ENCODE measurements at regions not wholly inside any gene's neighbourhood (a gene's known extent, or its start where the extent isn't known, plus 50 kb on each side); places are given as distances from the start of the nearest gene placed in this dataset.
A peak's percentile ranks its signal among the peaks of the same experiment; 100 is the strongest.
"Not testable (repeated sequence)": the region's sequence is repeated elsewhere in the genome, so short reads cannot be mapped to it uniquely, and the experiment has no call there.

- no peak for DNase-seq
These were observed 116.6 kb downstream of the MRPL14 start for GRCh38 chr6:44010411-44011349.

GRCh38 chr6:44009425-44010321 lies 117.6 kb downstream of the MRPL14 start:
- no peak for DNase-seq

- no peak for DNase-seq
These were observed 118.4 kb downstream of the MRPL14 start for GRCh38 chr6:44008821-44009370.

GRCh38 chr6:44007818-44008621 lies 119.2 kb downstream of the MRPL14 start:
- no peak for DNase-seq

GRCh38 chr6:44006872-44007303 lies 120.4 kb downstream of the MRPL14 start:
- DNase-seq, result no peak

GRCh38 chr6:44006123-44006871 lies 121.0 kb downstream of the MRPL14 start:
- DNase-seq, result no peak

GRCh38 chr6:44005507-44005903 lies 121.7 kb downstream of the MRPL14 start:
- DNase-seq, result no peak

- no peak for DNase-seq
These were observed 122.4 kb downstream of the MRPL14 start for GRCh38 chr6:44004625-44005506.

- no peak for DNase-seq
These were observed 123.1 kb downstream of the MRPL14 start for GRCh38 chr6:44004136-44004535.

GRCh38 chr6:44003345-44004061 lies 123.7 kb downstream of the MRPL14 start:
- DNase-seq, result no peak

- peak; percentile 58 for DNase-seq
These were observed 124.5 kb downstream of the MRPL14 start for GRCh38 chr6:44002593-44003344.

GRCh38 chr6:44002067-44002592 lies 125.1 kb downstream of the MRPL14 start:
- DNase-seq, result no peak

GRCh38 chr6:44001318-44002066 lies 125.8 kb downstream of the MRPL14 start:
- DNase-seq, result no peak

GRCh38 chr6:44000164-44000842 lies 126.9 kb downstream of the MRPL14 start:
- DNase-seq, result no peak

GRCh38 chr6:43999628-44000027 lies 127.6 kb downstream of the MRPL14 start:
- DNase-seq, result no peak

GRCh38 chr6:43998592-43999243 lies 128.5 kb downstream of the MRPL14 start:
- not testable (repeated sequence) for DNase-seq

All from stimulated activated CD4-positive, alpha-beta T cell treated with anti-CD3 and anti-CD28 coated beads, Interleukin-12 subunit alpha, Interleukin-12 subunit beta, amount 100 ng/mL, for 4 hours (primary cell).